Stimulated activated CD4-positive, alpha-beta T cell treated with anti-CD3 and anti-CD28 coated beads, Interleukin-15, amount 100 ng/mL, for 24 hours (primary cell): ENCODE measurements at regions not wholly inside any gene's neighbourhood (a gene's known extent, or its start where the extent isn't known, plus 50 kb on each side); places are given as distances from the start of the nearest gene placed in this dataset.
"Not testable (repeated sequence)": the region's sequence is repeated elsewhere in the genome, so short reads cannot be mapped to it uniquely, and the experiment has no call there.

Experiments used
- DNase-seq: peaks from one replicate; pipeline ENCODE4 v3.0.0-alpha.2; 2020

GRCh38 chr5:104079861-104080645, 517.5 kb upstream of the NUDT12 start:
- DNase-seq, result not testable (repeated sequence)

- no peak for DNase-seq
Measured at GRCh38 chr5:104071887-104072286, 509.3 kb upstream of the NUDT12 start.

GRCh38 chr5:104062621-104063377, 500.2 kb upstream of the NUDT12 start:
- DNase-seq, result peak; percentile 8

- DNase-seq, result no peak
Measured at GRCh38 chr5:104061707-104062106, 499.1 kb upstream of the NUDT12 start.

GRCh38 chr5:104053353-104053649, 490.7 kb upstream of the NUDT12 start:
- DNase-seq, result no peak

GRCh38 chr5:104052558-104053352, 490.2 kb upstream of the NUDT12 start:
- no peak for DNase-seq

GRCh38 chr5:104050436-104050835, 487.8 kb upstream of the NUDT12 start:
- DNase-seq, result no peak

- DNase-seq, result no peak
Measured at GRCh38 chr5:104049752-104050151, 487.2 kb upstream of the NUDT12 start.

- no peak for DNase-seq
Measured at GRCh38 chr5:104048231-104048630, 485.6 kb upstream of the NUDT12 start.

GRCh38 chr5:104045987-104046386, 483.4 kb upstream of the NUDT12 start:
- no peak for DNase-seq

- DNase-seq, result not testable (repeated sequence)
Measured at GRCh38 chr5:104039871-104040270, 477.3 kb upstream of the NUDT12 start.

- DNase-seq, result not testable (repeated sequence)
Measured at GRCh38 chr5:104037136-104037535, 474.5 kb upstream of the NUDT12 start.

- DNase-seq, result not testable (repeated sequence)
Measured at GRCh38 chr5:104033186-104033585, 470.6 kb upstream of the NUDT12 start.

GRCh38 chr5:104024538-104024937, 461.9 kb upstream of the NUDT12 start:
- DNase-seq, result no peak

GRCh38 chr5:104023739-104024138, 461.1 kb upstream of the NUDT12 start:
- no peak for DNase-seq

- DNase-seq, result no peak
Measured at GRCh38 chr5:104019956-104020355, 457.4 kb upstream of the NUDT12 start.

- DNase-seq, result no peak
Measured at GRCh38 chr5:104018299-104018698, 455.7 kb upstream of the NUDT12 start.

GRCh38 chr5:104016646-104017045, 454.1 kb upstream of the NUDT12 start:
- DNase-seq, result no peak

GRCh38 chr5:104015765-104016164, 453.2 kb upstream of the NUDT12 start:
- DNase-seq, result no peak

- DNase-seq, result not testable (repeated sequence)
Measured at GRCh38 chr5:104002783-104003182, 440.2 kb upstream of the NUDT12 start.

GRCh38 chr5:104001136-104001535, 438.5 kb upstream of the NUDT12 start:
- DNase-seq, result no peak

- no peak for DNase-seq
Measured at GRCh38 chr5:103993031-103993430, 430.4 kb upstream of the NUDT12 start.

- DNase-seq, result no peak
Measured at GRCh38 chr5:103990064-103990463, 427.5 kb upstream of the NUDT12 start.

GRCh38 chr5:103981592-103981991, 419.0 kb upstream of the NUDT12 start:
- no peak for DNase-seq
